WTC11 (cell line): ENCODE measurements at regions not wholly inside any gene's neighbourhood (a gene's known extent, or its start where the extent isn't known, plus 50 kb on each side); places are given as distances from the start of the nearest gene placed in this dataset.

Experiments
- ATAC-seq: fragments of 200-7000 bp; cut with Tn5 transposase; 2 replicates; pipeline ENCODE4 v1.10.0; 2021; ENCODE audit warnings: mild to moderate bottlenecking, moderate library complexity
- CTCF ChIA-PET: fragments of 300-600 bp; sonication (Branson Sonifier 250); formaldehyde crosslinking; loops from one replicate; lab custom pipeline; 2021; ENCODE audit warnings: antibody characterized with exemption; lab: Charles Lee
- POLR2A ChIA-PET: fragments of 350-600 bp; sonication (Branson Sonifier 250); formaldehyde crosslinking; loops from one replicate; lab custom pipeline; 2021; ENCODE audit warnings: antibody characterized with exemption; lab: Charles Lee
- DNase-seq: peaks from one replicate; pipeline ENCODE4 v3.0.0; 2021; ENCODE audit warnings: low spot score
- H3K27ac Mint-ChIP-seq: 2 replicates; pipeline ENCODE4 v1.8.0; 2021; ENCODE audit warnings: mixed read lengths
- H3K27me3 Mint-ChIP-seq: 2 replicates; pipeline ENCODE4 v1.8.0; 2021; ENCODE audit warnings: low read depth, mild to moderate bottlenecking, moderate library complexity, mixed read lengths
- H3K36me3 Mint-ChIP-seq: 2 replicates; pipeline ENCODE4 v1.8.0; 2021; ENCODE audit warnings: mixed read lengths
- H3K4me1 Mint-ChIP-seq: 2 replicates; pipeline ENCODE4 v1.8.0; 2022; ENCODE audit warnings: mixed read lengths
- H3K4me3 Mint-ChIP-seq: 2 replicates; pipeline ENCODE4 v1.8.0; 2021; ENCODE audit warnings: mild to moderate bottlenecking, moderate library complexity, mixed read lengths
- H3K9me3 Mint-ChIP-seq: 2 replicates; pipeline ENCODE4 v1.8.0; 2021; ENCODE audit warnings: mixed read lengths
- CBFB ChIP-seq: sonication (generic); formaldehyde crosslinking; IDR thresholded peaks from 2 replicates; pipeline ENCODE4 v1.8.1; 2022; ENCODE audit warnings: mild to moderate bottlenecking, low read depth, missing genetic modification reagents
- ESRRA ChIP-seq: sonication (generic); formaldehyde crosslinking; IDR thresholded peaks from 2 replicates; pipeline ENCODE4 v1.8.1; 2022; ENCODE audit warnings: mild to moderate bottlenecking, missing genetic modification reagents, borderline replicate concordance
- ETV6 ChIP-seq: sonication (generic); formaldehyde crosslinking; IDR thresholded peaks from 2 replicates; pipeline ENCODE4 v1.8.1; 2022; ENCODE audit warnings: mild to moderate bottlenecking, missing genetic modification reagents
- FOXP1 ChIP-seq: sonication (generic); formaldehyde crosslinking; IDR thresholded peaks from 2 replicates; pipeline ENCODE4 v1.8.0; 2022; ENCODE audit warnings: missing genetic modification reagents, mild to moderate bottlenecking, moderate library complexity, borderline replicate concordance
- IRF1 ChIP-seq: sonication (generic); formaldehyde crosslinking; IDR thresholded peaks from 2 replicates; pipeline ENCODE4 v1.8.0; 2023; ENCODE audit warnings: missing genetic modification reagents
- NFATC4 ChIP-seq: fragments of 250-450 bp; sonication (Bioruptor Pico); IDR thresholded peaks from 2 replicates; pipeline ENCODE4 v1.9.0; 2021; ENCODE audit warnings: mild to moderate bottlenecking
- NR1H2 ChIP-seq: sonication (generic); formaldehyde crosslinking; IDR thresholded peaks from 2 replicates; pipeline ENCODE4 v1.9.0; 2021; ENCODE audit warnings: mild to moderate bottlenecking, moderate library complexity, missing genetic modification reagents
- NR2C2 ChIP-seq: sonication (generic); formaldehyde crosslinking; IDR thresholded peaks from 2 replicates; pipeline ENCODE4 v1.8.0; 2022; ENCODE audit warnings: mild to moderate bottlenecking, missing genetic modification reagents
- RORB ChIP-seq: fragments of 250-450 bp; sonication (Bioruptor Pico); IDR thresholded peaks from 2 replicates; pipeline ENCODE4 v1.9.0; 2021; ENCODE audit warnings: mild to moderate bottlenecking
- ZBTB21 ChIP-seq: sonication (generic); formaldehyde crosslinking; IDR thresholded peaks from 2 replicates; pipeline ENCODE4 v1.8.1; 2023; ENCODE audit warnings: mild to moderate bottlenecking, missing genetic modification reagents, borderline replicate concordance
- ZNF121 ChIP-seq: sonication (generic); formaldehyde crosslinking; IDR thresholded peaks from 2 replicates; pipeline ENCODE4 v1.8.0; 2023; ENCODE audit warnings: missing genetic modification reagents
- ZNF138 ChIP-seq: sonication (generic); formaldehyde crosslinking; conservative IDR thresholded peaks from 2 replicates; pipeline ENCODE4 v1.8.1; 2022; ENCODE audit warnings: mild to moderate bottlenecking, moderate library complexity, missing genetic modification reagents
- ZNF232 ChIP-seq: sonication (generic); formaldehyde crosslinking; IDR thresholded peaks from 2 replicates; pipeline ENCODE4 v1.8.0; 2022; ENCODE audit warnings: mild to moderate bottlenecking, missing genetic modification reagents
- ZNF532 ChIP-seq: fragments of 250-450 bp; sonication (Bioruptor Pico); IDR thresholded peaks from 2 replicates; pipeline ENCODE4 v1.9.0; 2021; ENCODE audit warnings: mild to moderate bottlenecking, borderline replicate concordance
- TF ChIP-seq, protein P1 (sequence below): fragments of 250-450 bp; sonication (Bioruptor Pico); IDR thresholded peaks from 2 replicates; pipeline ENCODE4 v1.8.0; 2021; ENCODE audit warnings: mild to moderate bottlenecking
- TF ChIP-seq, protein P2 (sequence below): sonication (generic); formaldehyde crosslinking; IDR thresholded peaks from 2 replicates; pipeline ENCODE4 v1.8.1; 2023; ENCODE audit warnings: mild to moderate bottlenecking, missing genetic modification reagents, moderate library complexity
- TF ChIP-seq, protein P3 (sequence below): sonication (generic); formaldehyde crosslinking; IDR thresholded peaks from 2 replicates; pipeline ENCODE4 v1.8.1; 2022; ENCODE audit warnings: low read depth, mild to moderate bottlenecking, moderate library complexity, missing genetic modification reagents, borderline replicate concordance
- TF ChIP-seq, protein P4 (sequence below): fragments of 250-450 bp; sonication (Bioruptor Pico); IDR thresholded peaks from 2 replicates; pipeline ENCODE4 v2.1.2; 2022; ENCODE audit warnings: mild to moderate bottlenecking, moderate library complexity
- TF ChIP-seq, protein P5 (sequence below): fragments of 250-450 bp; sonication (Bioruptor Pico); IDR thresholded peaks from 2 replicates; pipeline ENCODE4 v1.9.0; 2021; ENCODE audit warnings: moderate library complexity, mild to moderate bottlenecking, inconsistent platforms, borderline replicate concordance

GRCh38 chr22:27438271-27438980, 363.1 kb downstream of the MN1 start (continued):
- TF ChIP-seq, protein P1, sequence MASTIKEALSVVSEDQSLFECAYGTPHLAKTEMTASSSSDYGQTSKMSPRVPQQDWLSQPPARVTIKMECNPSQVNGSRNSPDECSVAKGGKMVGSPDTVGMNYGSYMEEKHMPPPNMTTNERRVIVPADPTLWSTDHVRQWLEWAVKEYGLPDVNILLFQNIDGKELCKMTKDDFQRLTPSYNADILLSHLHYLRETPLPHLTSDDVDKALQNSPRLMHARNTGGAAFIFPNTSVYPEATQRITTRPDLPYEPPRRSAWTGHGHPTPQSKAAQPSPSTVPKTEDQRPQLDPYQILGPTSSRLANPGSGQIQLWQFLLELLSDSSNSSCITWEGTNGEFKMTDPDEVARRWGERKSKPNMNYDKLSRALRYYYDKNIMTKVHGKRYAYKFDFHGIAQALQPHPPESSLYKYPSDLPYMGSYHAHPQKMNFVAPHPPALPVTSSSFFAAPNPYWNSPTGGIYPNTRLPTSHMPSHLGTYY, result no peak
- TF ChIP-seq NR2C2 (no peak), ZNF138 (CRISPR knock-in tag) (no peak), NFATC4 (CRISPR knock-in tag) (no peak), RORB (CRISPR knock-in tag) (no peak), IRF1 (CRISPR knock-in tag) (no peak)
- TF ChIP-seq, protein P2, sequence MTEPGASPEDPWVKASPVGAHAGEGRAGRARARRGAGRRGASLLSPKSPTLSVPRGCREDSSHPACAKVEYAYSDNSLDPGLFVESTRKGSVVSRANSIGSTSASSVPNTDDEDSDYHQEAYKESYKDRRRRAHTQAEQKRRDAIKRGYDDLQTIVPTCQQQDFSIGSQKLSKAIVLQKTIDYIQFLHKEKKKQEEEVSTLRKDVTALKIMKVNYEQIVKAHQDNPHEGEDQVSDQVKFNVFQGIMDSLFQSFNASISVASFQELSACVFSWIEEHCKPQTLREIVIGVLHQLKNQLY (CRISPR knock-in tag), result no peak
- TF ChIP-seq, protein P3, sequence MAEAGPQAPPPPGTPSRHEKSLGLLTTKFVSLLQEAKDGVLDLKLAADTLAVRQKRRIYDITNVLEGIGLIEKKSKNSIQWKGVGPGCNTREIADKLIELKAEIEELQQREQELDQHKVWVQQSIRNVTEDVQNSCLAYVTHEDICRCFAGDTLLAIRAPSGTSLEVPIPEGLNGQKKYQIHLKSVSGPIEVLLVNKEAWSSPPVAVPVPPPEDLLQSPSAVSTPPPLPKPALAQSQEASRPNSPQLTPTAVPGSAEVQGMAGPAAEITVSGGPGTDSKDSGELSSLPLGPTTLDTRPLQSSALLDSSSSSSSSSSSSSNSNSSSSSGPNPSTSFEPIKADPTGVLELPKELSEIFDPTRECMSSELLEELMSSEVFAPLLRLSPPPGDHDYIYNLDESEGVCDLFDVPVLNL (CRISPR knock-in tag), result no peak

DNA sequence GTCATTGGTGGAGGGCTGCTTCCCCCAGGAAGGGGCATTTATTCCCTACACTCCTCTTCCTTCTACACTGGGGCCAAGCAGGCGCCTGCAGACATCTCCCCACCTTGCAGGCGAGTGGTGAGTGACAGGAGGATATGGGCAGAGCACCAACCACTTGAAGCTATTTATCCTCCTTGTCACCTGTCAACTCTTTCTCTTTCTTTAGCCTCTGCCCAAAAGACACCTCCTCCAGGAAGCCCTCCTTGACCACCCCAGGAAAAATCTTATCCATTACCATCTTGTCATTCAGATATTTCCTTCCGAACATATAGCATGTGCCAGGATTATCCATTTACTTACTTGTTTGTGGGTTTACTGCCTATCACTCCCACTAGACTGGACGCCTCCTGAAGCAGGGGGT, 362.4 kb downstream of the MN1 start:
- no peak for DNase-seq
- POLR2A ChIA-PET, result no interaction called here
- TF ChIP-seq, protein P4, sequence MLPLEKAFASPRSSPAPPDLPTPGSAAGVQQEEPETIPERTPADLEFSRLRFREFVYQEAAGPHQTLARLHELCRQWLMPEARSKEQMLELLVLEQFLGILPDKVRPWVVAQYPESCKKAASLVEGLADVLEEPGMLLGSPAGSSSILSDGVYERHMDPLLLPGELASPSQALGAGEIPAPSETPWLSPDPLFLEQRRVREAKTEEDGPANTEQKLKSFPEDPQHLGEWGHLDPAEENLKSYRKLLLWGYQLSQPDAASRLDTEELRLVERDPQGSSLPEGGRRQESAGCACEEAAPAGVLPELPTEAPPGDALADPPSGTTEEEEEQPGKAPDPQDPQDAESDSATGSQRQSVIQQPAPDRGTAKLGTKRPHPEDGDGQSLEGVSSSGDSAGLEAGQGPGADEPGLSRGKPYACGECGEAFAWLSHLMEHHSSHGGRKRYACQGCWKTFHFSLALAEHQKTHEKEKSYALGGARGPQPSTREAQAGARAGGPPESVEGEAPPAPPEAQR (CRISPR knock-in tag), result no peak
- TF ChIP-seq ZBTB21 (no peak), ZNF232 (CRISPR knock-in tag) (no peak), ZNF121 (no peak)
- Mint-ChIP-seq H3K27ac (no peak overlapping the region), H3K9me3 (no peaks in the 10 kb centered on the region), H3K4me3 (no peak overlapping the region), H3K27me3 (no peaks in the 10 kb centered on the region; the same call in 1 of the 2 replicates), H3K36me3 (no peaks in the 10 kb centered on the region), H3K4me1 (peaks cover 60% of the 10 kb centered on the region)
- CTCF ChIA-PET, result no interaction called here
- no peak for ATAC-seq

GRCh38 chr22:27440304-27440865, 361.2 kb downstream of the MN1 start:
- no peak for TF ChIP-seq ETV6 (CRISPR knock-in tag)
- TF ChIP-seq ZNF532 (CRISPR knock-in tag), result no peak
- no peak for TF ChIP-seq NR1H2 (CRISPR knock-in tag)
- TF ChIP-seq, protein P5, sequence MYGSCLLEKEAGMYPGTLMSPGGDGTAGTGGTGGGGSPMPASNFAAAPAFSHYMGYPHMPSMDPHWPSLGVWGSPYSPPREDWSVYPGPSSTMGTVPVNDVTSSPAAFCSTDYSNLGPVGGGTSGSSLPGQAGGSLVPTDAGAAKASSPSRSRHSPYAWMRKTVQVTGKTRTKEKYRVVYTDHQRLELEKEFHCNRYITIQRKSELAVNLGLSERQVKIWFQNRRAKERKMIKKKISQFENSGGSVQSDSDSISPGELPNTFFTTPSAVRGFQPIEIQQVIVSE (CRISPR knock-in tag), result no peak
- no peak for TF ChIP-seq FOXP1
- TF ChIP-seq, protein P4 (CRISPR knock-in tag), result no peak
- TF ChIP-seq CBFB, result no peak
- TF ChIP-seq ESRRA, result no peak
- ATAC-seq (no peak), DNase-seq (no peak)
- CTCF ChIA-PET, result interaction anchor here (0.5 to 1.1 kb wide), 2 partner anchors 24 to 268 kb away, joined by 3 to 4 read pairs; no protein-coding TSS in a partner anchor
- Mint-ChIP-seq H3K4me1 (peaks cover 51% of the 10 kb centered on the region), H3K4me3 (no peak overlapping the region), H3K27ac (no peak overlapping the region), H3K27me3 (no peaks in the 10 kb centered on the region; the same call in 1 of the 2 replicates), H3K36me3 (no peaks in the 10 kb centered on the region), H3K9me3 (no peaks in the 10 kb centered on the region)
- POLR2A ChIA-PET, result no interaction called here
